GM12878 (cell line): ENCODE measurements at regions not wholly inside any gene's neighbourhood (a gene's known extent, or its start where the extent isn't known, plus 50 kb on each side); places are given as distances from the start of the nearest gene placed in this dataset.

Experiments used
- ATAC-seq: fragments of 200-7000 bp; cut with Tn5 transposase; 3 replicates; pipeline ENCODE4 v1.9.1; 2020; ENCODE audit warnings: mild to moderate bottlenecking, moderate library complexity
- BruUV-seq: library from RNA; stranded (reverse); fragments of 400-500 nt; replicated peaks from 2 replicates; lab custom pipeline; 2021; lab: Mats Ljungman, UMichigan
- CTCF ChIA-PET: fragments of 300-600 bp; sonication (Branson Sonifier 250); formaldehyde crosslinking; extraction: SDS; loops from one replicate; lab custom pipeline; 2021; ENCODE audit warnings: inconsistent platforms; lab: Yijun Ruan, JAX
- POLR2A ChIA-PET: fragments of 350-600 bp; formaldehyde crosslinking; extraction: SDS; loops from one replicate; lab custom pipeline; 2021; ENCODE audit warnings: inconsistent platforms; lab: Charles Lee
- RAD21 ChIA-PET: fragments of 300-600 bp; sonication (Branson Sonifier 250); formaldehyde crosslinking; loops from one replicate; lab custom pipeline; 2023; ENCODE audit warnings: antibody characterized with exemption; ENCODE audit not compliant: unreplicated experiment; lab: Charles Lee
- SMC1A ChIA-PET: fragments of 300-600 bp; sonication (Branson Sonifier 250); formaldehyde crosslinking; loops from one replicate; lab custom pipeline; 2023; ENCODE audit not compliant: unreplicated experiment, uncharacterized antibody; lab: Charles Lee
- DNase-seq: peaks from one replicate; pipeline ENCODE4 v3.0.0-alpha.2; 2011; ENCODE audit warnings: low read depth, low spot score
- FAIRE-seq: peaks from 3 replicates; lab custom pipeline; 2011; peaks lifted over from hg19 to GRCh38; lab: Jason Lieb, UNC
- H2AFZ ChIP-seq: 2 replicates; pipeline ENCODE4 v1.6.0; 2011; ENCODE audit warnings: low read depth, low read length, control low read depth; ENCODE audit not compliant: control insufficient read depth
- H3K27ac ChIP-seq: 2 replicates; pipeline ENCODE4 v1.5.1; 2011; ENCODE audit warnings: control low read depth; ENCODE audit not compliant: control insufficient read depth, insufficient read depth
- H3K27me3 ChIP-seq, 2 experiments: replicated peaks in 1 of 2; 2 replicates each; pipeline versions ENCODE4 v1.6.0 to v1.6.1; 2011; ENCODE audit warnings: low read length in 1 of 2; ENCODE audit not compliant: control insufficient read depth in 2 of 2, insufficient read depth in 2 of 2
- H3K36me3 ChIP-seq, 2 experiments: 2 replicates each; pipeline ENCODE4 v1.5.1; 2011; ENCODE audit warnings: low read length in 1 of 2; ENCODE audit not compliant: control insufficient read depth in 2 of 2, insufficient read depth in 2 of 2
- H3K4me1 ChIP-seq: 2 replicates; pipeline ENCODE4 v1.6.1; 2011; ENCODE audit warnings: mild to moderate bottlenecking, low read length, moderate library complexity, mixed read lengths; ENCODE audit not compliant: control insufficient read depth, insufficient read depth
- H3K4me2 ChIP-seq: 2 replicates; pipeline ENCODE4 v1.6.0; 2011; ENCODE audit warnings: control low read depth; ENCODE audit not compliant: control insufficient read depth, insufficient read depth
- H3K4me3 ChIP-seq: fragments of 200-600 bp; sonication (generic); 2 replicates; pipeline ENCODE4 v1.5.1; 2016
- H3K79me2 ChIP-seq: 2 replicates; pipeline ENCODE4 v1.6.0; 2011; ENCODE audit warnings: low read length; ENCODE audit not compliant: control insufficient read depth, insufficient read depth
- H3K9ac ChIP-seq: 2 replicates; pipeline ENCODE4 v1.8.0; 2011; ENCODE audit warnings: low read length, control low read depth, mixed read lengths; ENCODE audit not compliant: control insufficient read depth, insufficient read depth
- H3K9me3 ChIP-seq: replicated peaks from 3 replicates; pipeline ENCODE4 v1.5.1; 2011; ENCODE audit warnings: mild to moderate bottlenecking, low read length; ENCODE audit not compliant: control insufficient read depth, insufficient read depth
- H4K20me1 ChIP-seq: 2 replicates; pipeline ENCODE4 v1.6.0; 2011; ENCODE audit not compliant: control insufficient read depth, insufficient read depth
- CEBPB ChIP-seq, 2 experiments: fragments of 150-350 bp in 1 of 2; IDR thresholded peaks; 2 replicates each; pipeline ENCODE4 v1.6.1; 2012 to 2014; ENCODE audit warnings: low read depth in 2 of 2, low read length in 2 of 2, borderline replicate concordance in 1 of 2, inconsistent platforms in 1 of 2
- CEBPZ ChIP-seq: fragments of 150-350 bp; IDR thresholded peaks from 2 replicates; pipeline ENCODE4 v1.6.1; 2016; ENCODE audit warnings: low read depth, low read length
- JUND ChIP-seq: IDR thresholded peaks from 2 replicates; pipeline ENCODE4 v1.6.1; 2012; ENCODE audit warnings: low read depth, mild to moderate bottlenecking, low read length, improper control_type of control experiment, moderate library complexity
- MTA2 ChIP-seq: fragments of 450-650 bp; IDR thresholded peaks from 2 replicates; pipeline ENCODE4 v1.6.1; 2016; ENCODE audit warnings: low read depth, mild to moderate bottlenecking, moderate library complexity
- NFYA ChIP-seq: IDR thresholded peaks from 2 replicates; pipeline ENCODE4 v1.6.1; 2011; ENCODE audit warnings: low read depth, mild to moderate bottlenecking, low read length, improper control_type of control experiment, borderline replicate concordance
- RELA ChIP-seq: fragments of 450-650 bp; IDR thresholded peaks from 2 replicates; pipeline ENCODE4 v1.8.0; 2014; ENCODE audit warnings: borderline replicate concordance; ENCODE audit not compliant: partially characterized antibody
- SMAD1 ChIP-seq: fragments of 450-650 bp; IDR thresholded peaks from 2 replicates; pipeline ENCODE4 v1.6.1; 2018; ENCODE audit warnings: mild to moderate bottlenecking, low read depth; ENCODE audit not compliant: partially characterized antibody
- SUPT20H ChIP-seq: IDR thresholded peaks from 2 replicates; pipeline ENCODE4 v1.6.1; 2011; ENCODE audit warnings: low read depth, mild to moderate bottlenecking, low read length, moderate library complexity, borderline replicate concordance; ENCODE audit not compliant: control insufficient read depth
- ZNF24 ChIP-seq: fragments of 450-650 bp; IDR thresholded peaks from 2 replicates; pipeline ENCODE4 v1.6.1; 2017; ENCODE audit warnings: antibody characterized with exemption, mild to moderate bottlenecking
- ZNF384 ChIP-seq: IDR thresholded peaks from 2 replicates; pipeline ENCODE4 v1.6.1; 2012; ENCODE audit warnings: low read depth, mild to moderate bottlenecking, low read length, improper control_type of control experiment, borderline replicate concordance
- WGBS: methylation state at CpG from one replicate; pipeline ENCODE4 v1.1.6; 2016; ENCODE audit warnings: low lambda C conversion rate; ENCODE audit not compliant: insufficient replicate concordance, insufficient coverage; ENCODE audit errors: missing lambda C conversion rate; 5-methylcytosine and 5-hydroxymethylcytosine counted together
- in situ Hi-C: fragments of 300-500 bp; cut with MboI; formaldehyde crosslinking; loops from 9 replicates; pipeline ENCODE4 v1.14.3; 2018; ENCODE audit warnings: mixed read lengths
- intact Hi-C: fragments of 100-400 bp; cut with micrococcal nuclease; formaldehyde crosslinking; loops from one replicate; pipeline ENCODE4 v1.14.2; 2022; ENCODE audit not compliant: unreplicated experiment

- ChIA-PET SMC1A (no interaction called here), CTCF (no interaction called here), RAD21 (no interaction called here), POLR2A (no interaction called here)
- H3K36me3 ChIP-seq = no peaks in the 10 kb centered on the region
- DNase-seq (no peak), FAIRE-seq (no peak), ATAC-seq (no peak)
- H3K27me3 ChIP-seq = no peaks in the 10 kb centered on the region
- H3K9ac ChIP-seq = no peak overlapping the region
- WGBS = 72% methylated on average over 11 of the region's 11 CpGs
- H3K9me3 ChIP-seq = no peaks in the 10 kb centered on the region
- H2AFZ ChIP-seq = no peak overlapping the region
- H3K79me2 ChIP-seq = no peaks in the 10 kb centered on the region
- intact Hi-C loops (no loop called here), in situ Hi-C loops (no loop called here)
- no TSS peak for BruUV-seq
- H3K4me2 ChIP-seq = no peak overlapping the region
- H4K20me1 ChIP-seq = no peaks in the 10 kb centered on the region
- H3K4me1 ChIP-seq = no peaks in the 10 kb centered on the region
- no peak overlapping the region for H3K27ac ChIP-seq
- H3K4me3 ChIP-seq = no peak overlapping the region
- TF ChIP-seq RELA (no peak), JUND (no peak), MTA2 (no peak), CEBPB (IDR thresholded peaks at IDR 0.05; ENCODE audit: borderline replicate concordance in 1 of 2, low read depth in 2 of 2, low read length in 2 of 2) (no peak), CEBPZ (no peak), ZNF384 (no peak), SMAD1 (no peak), ZNF24 (no peak), NFYA (no peak), SUPT20H (no peak)
These were observed 258.8 kb downstream of the FAM43A start for GRCh38 chr3:194944526-194944925.
